ENCODE measurements at regions not wholly inside any gene's neighbourhood (a gene's known extent, or its start where the extent isn't known, plus 50 kb on each side); places are given as distances from the start of the nearest gene placed in this dataset.
"Not testable (repeated sequence)": the region's sequence is repeated elsewhere in the genome, so short reads cannot be mapped to it uniquely, and the experiment has no call there.

DNA sequence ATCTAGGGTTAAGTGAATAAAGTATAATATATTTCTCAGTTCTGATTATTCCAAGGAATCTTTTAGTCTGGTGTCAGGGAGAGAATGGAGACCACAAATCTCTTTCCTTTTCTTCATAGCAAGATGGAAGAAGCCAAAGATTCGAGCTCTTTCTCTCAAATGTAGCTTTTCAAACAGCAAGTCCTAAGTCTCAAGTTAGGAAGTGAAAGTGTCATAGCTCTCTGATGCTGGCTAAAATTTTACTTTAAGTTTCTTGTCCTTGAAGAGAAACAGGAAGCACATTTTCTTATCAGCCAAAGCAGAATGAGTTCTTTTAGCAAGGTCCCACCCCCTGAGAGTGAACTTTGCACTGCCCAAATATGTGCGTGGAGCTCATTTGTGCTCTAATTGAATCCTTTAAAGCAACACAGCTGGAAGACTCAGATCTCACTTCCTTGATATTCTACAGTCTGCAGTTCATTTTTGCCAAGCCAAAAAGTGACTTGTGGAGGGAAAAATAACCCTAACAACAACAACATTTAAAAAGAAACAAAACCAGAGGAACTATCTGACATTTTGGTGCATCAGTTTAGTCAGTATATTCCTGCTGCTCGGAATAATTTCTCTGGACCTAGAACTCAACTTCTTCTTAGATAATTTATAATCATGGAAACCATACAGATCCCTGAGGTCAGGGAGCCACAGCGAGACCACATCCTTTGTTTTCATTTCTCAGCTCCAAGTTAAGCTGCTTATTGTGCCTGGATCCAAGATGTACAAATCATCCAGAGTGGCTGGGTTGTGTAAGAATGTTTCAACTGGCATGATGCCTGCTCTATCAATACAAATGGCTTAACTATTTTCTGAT lies 238.7 kb upstream of the P2RY1 start:
- H3K4me3 ChIP-seq (ENCODE audit: control insufficient read depth in 2 of 3, extremely low read depth in 1 of 3, insufficient read depth in 2 of 3, low read depth in 1 of 3, low read length in 3 of 3), result no peak overlapping the region
- no peaks in the 10 kb centered on the region for H3K9me3 ChIP-seq (ENCODE audit: control insufficient read depth, low read depth, low read length)
- no peaks in the 10 kb centered on the region for H4K20me1 ChIP-seq (ENCODE audit: control insufficient read depth, extremely low read depth, insufficient read depth, low read length)
- H3K27ac ChIP-seq (ENCODE audit: control insufficient read depth, insufficient read depth, low read length), result no peak overlapping the region
- H3K9me1 ChIP-seq (ENCODE audit: control insufficient read depth, extremely low read depth, insufficient read depth, low read length), result no peaks in the 10 kb centered on the region
- no peaks in the 10 kb centered on the region for H3K79me2 ChIP-seq (ENCODE audit: control insufficient read depth, insufficient read depth, low read length)
- no peak for FAIRE-seq
- H3K9ac ChIP-seq (ENCODE audit: control insufficient read depth, extremely low read depth, insufficient read depth, low read length), result no peak overlapping the region
- H3K4me1 ChIP-seq (ENCODE audit: control insufficient read depth, extremely low read depth, insufficient read depth, low read length), result no peaks in the 10 kb centered on the region
- H3K27me3 ChIP-seq (ENCODE audit: control insufficient read depth, extremely low read depth, insufficient read depth, low read length), result no peaks in the 10 kb centered on the region
- H2AFZ ChIP-seq (ENCODE audit: control insufficient read depth, low read length), result peak overlapping the region; percentile 13
- no peak for DNase-seq (ENCODE audit: low read depth, low spot score)
- no peaks in the 10 kb centered on the region for H3K36me3 ChIP-seq (ENCODE audit: control insufficient read depth in 2 of 2, extremely low read depth in 1 of 2, insufficient read depth in 2 of 2, low read length in 2 of 2)
- dilution Hi-C loops (cut with MboI; ENCODE audit: extremely low pct_ligation_motif_present, low sequenced_read_pairs), result no loop called here
- no peak overlapping the region for H3K4me2 ChIP-seq (ENCODE audit: control insufficient read depth, extremely low read depth, insufficient read depth, low read depth, low read length)
- TF ChIP-seq, protein P1, sequence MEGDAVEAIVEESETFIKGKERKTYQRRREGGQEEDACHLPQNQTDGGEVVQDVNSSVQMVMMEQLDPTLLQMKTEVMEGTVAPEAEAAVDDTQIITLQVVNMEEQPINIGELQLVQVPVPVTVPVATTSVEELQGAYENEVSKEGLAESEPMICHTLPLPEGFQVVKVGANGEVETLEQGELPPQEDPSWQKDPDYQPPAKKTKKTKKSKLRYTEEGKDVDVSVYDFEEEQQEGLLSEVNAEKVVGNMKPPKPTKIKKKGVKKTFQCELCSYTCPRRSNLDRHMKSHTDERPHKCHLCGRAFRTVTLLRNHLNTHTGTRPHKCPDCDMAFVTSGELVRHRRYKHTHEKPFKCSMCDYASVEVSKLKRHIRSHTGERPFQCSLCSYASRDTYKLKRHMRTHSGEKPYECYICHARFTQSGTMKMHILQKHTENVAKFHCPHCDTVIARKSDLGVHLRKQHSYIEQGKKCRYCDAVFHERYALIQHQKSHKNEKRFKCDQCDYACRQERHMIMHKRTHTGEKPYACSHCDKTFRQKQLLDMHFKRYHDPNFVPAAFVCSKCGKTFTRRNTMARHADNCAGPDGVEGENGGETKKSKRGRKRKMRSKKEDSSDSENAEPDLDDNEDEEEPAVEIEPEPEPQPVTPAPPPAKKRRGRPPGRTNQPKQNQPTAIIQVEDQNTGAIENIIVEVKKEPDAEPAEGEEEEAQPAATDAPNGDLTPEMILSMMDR (optimal IDR thresholded peaks at IDR 0.05 in 1 of 3, IDR thresholded peaks at IDR 0.05 in 1 of 3, conservative IDR thresholded peaks at IDR 0.05 in 1 of 3; ENCODE audit: extremely low read depth in 1 of 3, insufficient read depth in 2 of 3, low read length in 3 of 3), result no peak
- TF ChIP-seq EZH2 (IDR thresholded peaks at IDR 0.05; ENCODE audit: low read length), result no peak

DNA sequence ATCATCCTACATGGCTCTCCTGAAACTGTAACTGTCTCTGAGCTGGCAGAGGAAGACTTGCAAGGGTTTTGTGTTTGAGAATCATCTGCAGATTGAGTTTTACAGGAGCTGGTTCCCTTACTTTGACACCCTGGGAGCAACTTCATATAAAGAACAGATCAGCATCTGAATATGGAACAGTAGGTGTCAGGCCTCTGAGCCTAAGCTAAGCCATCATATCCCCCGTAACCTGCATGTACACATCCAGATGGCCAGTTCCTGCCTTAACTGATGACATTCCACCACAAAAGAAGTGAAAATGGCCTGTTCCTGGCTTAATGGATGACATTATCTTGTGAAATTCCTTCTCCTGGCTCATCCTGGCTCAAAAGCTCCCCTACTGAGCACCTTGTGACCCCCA lies 238.1 kb upstream of the P2RY1 start:
- FAIRE-seq; H3K36me3 ChIP-seq (ENCODE audit: control insufficient read depth in 2 of 2, extremely low read depth in 1 of 2, insufficient read depth in 2 of 2, low read length in 2 of 2); H3K27ac ChIP-seq (ENCODE audit: control insufficient read depth, insufficient read depth, low read length); H3K4me3 ChIP-seq (ENCODE audit: control insufficient read depth in 2 of 3, extremely low read depth in 1 of 3, insufficient read depth in 2 of 3, low read depth in 1 of 3, low read length in 3 of 3); H3K4me1 ChIP-seq (ENCODE audit: control insufficient read depth, extremely low read depth, insufficient read depth, low read length); H3K9me1 ChIP-seq (ENCODE audit: control insufficient read depth, extremely low read depth, insufficient read depth, low read length); H3K9me3 ChIP-seq (ENCODE audit: control insufficient read depth, low read depth, low read length); H4K20me1 ChIP-seq (ENCODE audit: control insufficient read depth, extremely low read depth, insufficient read depth, low read length); H2AFZ ChIP-seq (ENCODE audit: control insufficient read depth, low read length); dilution Hi-C loops (cut with MboI; ENCODE audit: extremely low pct_ligation_motif_present, low sequenced_read_pairs); H3K27me3 ChIP-seq (ENCODE audit: control insufficient read depth, extremely low read depth, insufficient read depth, low read length); DNase-seq (ENCODE audit: low read depth, low spot score); H3K79me2 ChIP-seq (ENCODE audit: control insufficient read depth, insufficient read depth, low read length); H3K4me2 ChIP-seq (ENCODE audit: control insufficient read depth, extremely low read depth, insufficient read depth, low read depth, low read length); H3K9ac ChIP-seq (ENCODE audit: control insufficient read depth, extremely low read depth, insufficient read depth, low read length): not testable (repeated sequence)

DNA sequence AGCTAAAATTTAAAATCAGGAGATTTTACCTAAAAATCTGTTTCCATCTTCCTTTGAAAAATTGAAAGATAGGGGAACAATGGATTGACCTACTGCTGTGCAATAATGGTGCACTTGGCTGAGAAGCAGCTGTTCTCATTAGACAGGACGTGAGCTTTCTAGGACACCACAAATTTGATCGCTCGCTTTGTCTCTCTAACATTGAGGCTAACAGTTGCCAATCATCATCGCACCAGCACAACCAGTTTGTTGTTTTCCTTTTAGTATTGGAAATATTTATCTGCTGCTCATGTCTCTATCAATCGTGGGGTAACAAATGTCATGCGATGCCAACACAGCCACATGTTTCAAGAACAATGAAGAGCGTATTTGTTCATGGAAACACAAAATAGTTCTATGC lies 228.8 kb upstream of the P2RY1 start:
- DNase-seq (ENCODE audit: low read depth, low spot score) (no peak), FAIRE-seq (no peak)
- H3K9me3 ChIP-seq (ENCODE audit: control insufficient read depth, low read depth, low read length), result no peaks in the 10 kb centered on the region
- no peaks in the 10 kb centered on the region for H3K27me3 ChIP-seq (ENCODE audit: control insufficient read depth, extremely low read depth, insufficient read depth, low read length)
- no peaks in the 10 kb centered on the region for H3K4me1 ChIP-seq (ENCODE audit: control insufficient read depth, extremely low read depth, insufficient read depth, low read length)
- no peaks in the 10 kb centered on the region for H4K20me1 ChIP-seq (ENCODE audit: control insufficient read depth, extremely low read depth, insufficient read depth, low read length)
- no peak overlapping the region for H3K9ac ChIP-seq (ENCODE audit: control insufficient read depth, extremely low read depth, insufficient read depth, low read length)
- no peak overlapping the region for H3K27ac ChIP-seq (ENCODE audit: control insufficient read depth, insufficient read depth, low read length)
- H3K4me3 ChIP-seq (ENCODE audit: control insufficient read depth in 2 of 3, extremely low read depth in 1 of 3, insufficient read depth in 2 of 3, low read depth in 1 of 3, low read length in 3 of 3), result no peak overlapping the region
- no peaks in the 10 kb centered on the region for H3K36me3 ChIP-seq (ENCODE audit: control insufficient read depth in 2 of 2, extremely low read depth in 1 of 2, insufficient read depth in 2 of 2, low read length in 2 of 2)
- no peak overlapping the region for H2AFZ ChIP-seq (ENCODE audit: control insufficient read depth, low read length)
- TF ChIP-seq, protein P1 (optimal IDR thresholded peaks at IDR 0.05 in 1 of 3, IDR thresholded peaks at IDR 0.05 in 1 of 3, conservative IDR thresholded peaks at IDR 0.05 in 1 of 3; ENCODE audit: extremely low read depth in 1 of 3, insufficient read depth in 2 of 3, low read length in 3 of 3), result no peak
- TF ChIP-seq EZH2 (IDR thresholded peaks at IDR 0.05; ENCODE audit: low read length), result no peak
- no peak overlapping the region for H3K4me2 ChIP-seq (ENCODE audit: control insufficient read depth, extremely low read depth, insufficient read depth, low read depth, low read length)
- no peaks in the 10 kb centered on the region for H3K9me1 ChIP-seq (ENCODE audit: control insufficient read depth, extremely low read depth, insufficient read depth, low read length)
- dilution Hi-C loops (cut with MboI; ENCODE audit: extremely low pct_ligation_motif_present, low sequenced_read_pairs), result no loop called here
- H3K79me2 ChIP-seq (ENCODE audit: control insufficient read depth, insufficient read depth, low read length), result no peaks in the 10 kb centered on the region

All from keratinocyte (primary cell).